ENCODE measurements at regions not wholly inside any gene's neighbourhood (a gene's known extent, or its start where the extent isn't known, plus 50 kb on each side); places are given as distances from the start of the nearest gene placed in this dataset.
"Not testable (repeated sequence)": the region's sequence is repeated elsewhere in the genome, so short reads cannot be mapped to it uniquely, and the experiment has no call there.

DNA sequence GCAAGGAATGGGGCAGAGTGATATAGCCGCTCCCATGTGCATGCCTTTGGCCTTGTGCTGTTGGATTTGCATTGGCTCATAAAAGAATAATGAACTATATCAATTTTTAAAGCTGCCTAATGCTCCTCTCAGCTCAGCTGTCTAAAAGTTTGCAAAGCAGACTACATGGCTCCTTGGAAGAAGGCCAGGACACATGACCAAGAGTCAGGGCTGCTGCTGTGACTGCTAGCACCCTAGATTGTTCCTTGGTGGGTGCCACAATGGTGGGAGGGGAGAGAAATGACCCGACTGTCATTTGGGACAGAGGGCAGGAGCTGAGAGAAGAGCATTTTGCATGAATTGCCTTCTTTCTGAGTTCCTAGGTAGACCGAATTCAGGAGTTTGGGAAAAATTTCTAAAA lies 307.9 kb downstream of the PDCD6IP start:
- Histone ChIP-seq H3K9ac (ENCODE audit: low read depth in 1 of 2, low read length in 2 of 2) (no peak overlapping the region), H3K4me1 (ENCODE audit: control insufficient read depth in 1 of 2, insufficient read depth in 2 of 2, low read length in 2 of 2) (no peaks in the 10 kb centered on the region), H3K27me3 (ENCODE audit: control insufficient read depth in 1 of 2, insufficient read depth in 2 of 2, low read length in 2 of 2) (no peaks in the 10 kb centered on the region), H3K36me3 (ENCODE audit: control insufficient read depth in 1 of 2, insufficient read depth in 2 of 2, low read length in 2 of 2) (no peaks in the 10 kb centered on the region), H3K4me3 (ENCODE audit: low read depth in 1 of 2, low read length in 2 of 2) (no peak overlapping the region), H3K9me3 (ENCODE audit: control insufficient read depth in 1 of 2, low read length in 2 of 2) (no peaks in the 10 kb centered on the region), H3K27ac (ENCODE audit: low read depth, low read length) (no peak overlapping the region)

DNA sequence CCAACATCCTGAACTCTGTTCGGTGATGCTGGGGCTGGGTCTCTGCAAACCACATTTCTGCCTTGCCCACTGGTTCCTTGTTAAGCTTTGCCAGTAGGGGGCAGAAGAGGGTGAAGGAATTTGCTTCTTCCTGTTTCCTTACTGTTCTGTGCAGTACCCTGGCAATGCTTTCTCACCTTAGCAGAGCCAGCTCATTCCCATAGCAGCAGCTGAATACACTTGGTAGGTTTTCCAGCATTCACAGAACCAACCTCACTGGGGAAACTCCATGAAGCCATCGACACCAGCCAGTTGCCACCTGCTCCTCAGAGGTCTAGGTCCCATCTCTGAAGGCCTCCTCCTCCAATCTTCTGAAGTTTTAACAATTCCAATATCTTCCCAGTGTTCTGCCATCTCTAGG lies 308.4 kb downstream of the PDCD6IP start:
- Histone ChIP-seq H3K4me1 (ENCODE audit: control insufficient read depth in 1 of 2, insufficient read depth in 2 of 2, low read length in 2 of 2) (no peaks in the 10 kb centered on the region), H3K9me3 (ENCODE audit: control insufficient read depth in 1 of 2, low read length in 2 of 2) (no peaks in the 10 kb centered on the region), H3K27me3 (ENCODE audit: control insufficient read depth in 1 of 2, insufficient read depth in 2 of 2, low read length in 2 of 2) (no peaks in the 10 kb centered on the region), H3K4me3 (ENCODE audit: low read depth in 1 of 2, low read length in 2 of 2) (no peak overlapping the region), H3K36me3 (ENCODE audit: control insufficient read depth in 1 of 2, insufficient read depth in 2 of 2, low read length in 2 of 2) (no peaks in the 10 kb centered on the region), H3K27ac (ENCODE audit: low read depth, low read length) (no peak overlapping the region), H3K9ac (ENCODE audit: low read depth in 1 of 2, low read length in 2 of 2) (no peak overlapping the region)

GRCh38 chr3:34107669-34108068 lies 309.2 kb downstream of the PDCD6IP start:
- H3K36me3 ChIP-seq (ENCODE audit: control insufficient read depth in 1 of 2, insufficient read depth in 2 of 2, low read length in 2 of 2): no peaks in the 10 kb centered on the region
- H3K4me1 ChIP-seq (ENCODE audit: control insufficient read depth in 1 of 2, insufficient read depth in 2 of 2, low read length in 2 of 2): no peaks in the 10 kb centered on the region
- H3K9me3 ChIP-seq (ENCODE audit: control insufficient read depth in 1 of 2, low read length in 2 of 2): no peaks in the 10 kb centered on the region
- no peak overlapping the region for H3K9ac ChIP-seq (ENCODE audit: low read depth in 1 of 2, low read length in 2 of 2)
- no peaks in the 10 kb centered on the region for H3K27me3 ChIP-seq (ENCODE audit: control insufficient read depth in 1 of 2, insufficient read depth in 2 of 2, low read length in 2 of 2)
- H3K4me3 ChIP-seq (ENCODE audit: low read depth in 1 of 2, low read length in 2 of 2): no peak overlapping the region
- H3K27ac ChIP-seq (ENCODE audit: low read depth, low read length): no peak overlapping the region

GRCh38 chr3:34109021-34109420 lies 310.6 kb downstream of the PDCD6IP start:
- Histone ChIP-seq H3K4me3 (ENCODE audit: low read depth in 1 of 2, low read length in 2 of 2) (no peak overlapping the region), H3K9me3 (ENCODE audit: control insufficient read depth in 1 of 2, low read length in 2 of 2) (no peaks in the 10 kb centered on the region), H3K4me1 (ENCODE audit: control insufficient read depth in 1 of 2, insufficient read depth in 2 of 2, low read length in 2 of 2) (no peaks in the 10 kb centered on the region), H3K27me3 (ENCODE audit: control insufficient read depth in 1 of 2, insufficient read depth in 2 of 2, low read length in 2 of 2) (no peaks in the 10 kb centered on the region), H3K36me3 (ENCODE audit: control insufficient read depth in 1 of 2, insufficient read depth in 2 of 2, low read length in 2 of 2) (no peaks in the 10 kb centered on the region), H3K27ac (ENCODE audit: low read depth, low read length) (no peak overlapping the region), H3K9ac (ENCODE audit: low read depth in 1 of 2, low read length in 2 of 2) (no peak overlapping the region)

GRCh38 chr3:34109846-34110245 lies 311.4 kb downstream of the PDCD6IP start:
- no peak overlapping the region for H3K9ac ChIP-seq (ENCODE audit: low read depth in 1 of 2, low read length in 2 of 2)

DNA sequence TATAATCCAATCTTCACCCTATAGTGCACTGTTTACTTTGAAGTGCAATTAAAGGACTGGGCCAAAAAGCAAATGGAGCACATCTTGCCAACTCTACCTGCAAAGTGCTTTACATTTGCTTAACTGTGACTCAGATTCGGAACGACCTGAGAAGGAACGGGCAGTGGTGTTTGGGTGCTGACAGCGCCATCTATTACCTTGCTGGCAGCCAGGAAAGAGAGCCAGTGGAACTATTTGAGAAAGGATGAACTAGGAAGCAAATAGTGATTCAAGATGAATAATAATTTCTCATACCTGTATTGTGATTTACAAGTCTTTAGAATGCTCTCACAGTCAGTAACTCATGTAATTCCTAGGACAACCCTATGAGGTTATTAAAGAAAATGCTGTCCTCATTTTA lies 312.9 kb downstream of the PDCD6IP start:
- Histone ChIP-seq H3K4me1 (ENCODE audit: control insufficient read depth in 1 of 2, insufficient read depth in 2 of 2, low read length in 2 of 2) (no peaks in the 10 kb centered on the region), H3K4me3 (ENCODE audit: low read depth in 1 of 2, low read length in 2 of 2) (no peak overlapping the region), H3K27me3 (ENCODE audit: control insufficient read depth in 1 of 2, insufficient read depth in 2 of 2, low read length in 2 of 2) (no peaks in the 10 kb centered on the region), H3K36me3 (ENCODE audit: control insufficient read depth in 1 of 2, insufficient read depth in 2 of 2, low read length in 2 of 2) (no peaks in the 10 kb centered on the region), H3K27ac (ENCODE audit: low read depth, low read length) (no peak overlapping the region), H3K9me3 (ENCODE audit: control insufficient read depth in 1 of 2, low read length in 2 of 2) (no peaks in the 10 kb centered on the region), H3K9ac (ENCODE audit: low read depth in 1 of 2, low read length in 2 of 2) (no peak overlapping the region)

More at GRCh38 chr3:34109846-34110245, 311.4 kb downstream of the PDCD6IP start:
- no peaks in the 10 kb centered on the region for H3K27me3 ChIP-seq (ENCODE audit: control insufficient read depth in 1 of 2, insufficient read depth in 2 of 2, low read length in 2 of 2)
- no peaks in the 10 kb centered on the region for H3K9me3 ChIP-seq (ENCODE audit: control insufficient read depth in 1 of 2, low read length in 2 of 2)
- no peak overlapping the region for H3K27ac ChIP-seq (ENCODE audit: low read depth, low read length)
- H3K4me3 ChIP-seq (ENCODE audit: low read depth in 1 of 2, low read length in 2 of 2): no peak overlapping the region
- no peaks in the 10 kb centered on the region for H3K36me3 ChIP-seq (ENCODE audit: control insufficient read depth in 1 of 2, insufficient read depth in 2 of 2, low read length in 2 of 2)
- H3K4me1 ChIP-seq (ENCODE audit: control insufficient read depth in 1 of 2, insufficient read depth in 2 of 2, low read length in 2 of 2): no peaks in the 10 kb centered on the region

- H3K9me3 ChIP-seq (ENCODE audit: control insufficient read depth in 1 of 2, low read length in 2 of 2); H3K4me1 ChIP-seq (ENCODE audit: control insufficient read depth in 1 of 2, insufficient read depth in 2 of 2, low read length in 2 of 2); H3K27ac ChIP-seq (ENCODE audit: low read depth, low read length); H3K36me3 ChIP-seq (ENCODE audit: control insufficient read depth in 1 of 2, insufficient read depth in 2 of 2, low read length in 2 of 2); H3K4me3 ChIP-seq (ENCODE audit: low read depth in 1 of 2, low read length in 2 of 2); H3K9ac ChIP-seq (ENCODE audit: low read depth in 1 of 2, low read length in 2 of 2); H3K27me3 ChIP-seq (ENCODE audit: control insufficient read depth in 1 of 2, insufficient read depth in 2 of 2, low read length in 2 of 2): not testable (repeated sequence)
Observed at GRCh38 chr3:34112261-34112660, 313.8 kb downstream of the PDCD6IP start.

- no peaks in the 10 kb centered on the region for H3K4me1 ChIP-seq (ENCODE audit: control insufficient read depth in 1 of 2, insufficient read depth in 2 of 2, low read length in 2 of 2)
- H3K4me3 ChIP-seq (ENCODE audit: low read depth in 1 of 2, low read length in 2 of 2): no peak overlapping the region
- H3K27me3 ChIP-seq (ENCODE audit: control insufficient read depth in 1 of 2, insufficient read depth in 2 of 2, low read length in 2 of 2): no peaks in the 10 kb centered on the region
Observed at GRCh38 chr3:34131091-34131490, 332.7 kb downstream of the PDCD6IP start.

GRCh38 chr3:34132069-34132692 lies 333.8 kb downstream of the PDCD6IP start:
- H3K27ac ChIP-seq (ENCODE audit: low read depth, low read length): no peak overlapping the region
- no peak overlapping the region for H3K9ac ChIP-seq (ENCODE audit: low read depth in 1 of 2, low read length in 2 of 2)
- no peaks in the 10 kb centered on the region for H3K4me1 ChIP-seq (ENCODE audit: control insufficient read depth in 1 of 2, insufficient read depth in 2 of 2, low read length in 2 of 2)
- peaks cover 5 to 6% of the 10 kb centered on the region in 2 donors for H3K9me3 ChIP-seq (ENCODE audit: control insufficient read depth in 1 of 2, low read length in 2 of 2)
- no peak overlapping the region for H3K4me3 ChIP-seq (ENCODE audit: low read depth in 1 of 2, low read length in 2 of 2)
- no peaks in the 10 kb centered on the region for H3K27me3 ChIP-seq (ENCODE audit: control insufficient read depth in 1 of 2, insufficient read depth in 2 of 2, low read length in 2 of 2)
- H3K36me3 ChIP-seq (ENCODE audit: control insufficient read depth in 1 of 2, insufficient read depth in 2 of 2, low read length in 2 of 2): no peaks in the 10 kb centered on the region

More at GRCh38 chr3:34131091-34131490, 332.7 kb downstream of the PDCD6IP start:
- Histone ChIP-seq H3K9me3 (ENCODE audit: control insufficient read depth in 1 of 2, low read length in 2 of 2) (peaks cover 5 to 6% of the 10 kb centered on the region in 2 donors), H3K36me3 (ENCODE audit: control insufficient read depth in 1 of 2, insufficient read depth in 2 of 2, low read length in 2 of 2) (no peaks in the 10 kb centered on the region), H3K9ac (ENCODE audit: low read depth in 1 of 2, low read length in 2 of 2) (no peak overlapping the region), H3K27ac (ENCODE audit: low read depth, low read length) (no peak overlapping the region)

- no peaks in the 10 kb centered on the region for H3K36me3 ChIP-seq (ENCODE audit: control insufficient read depth in 1 of 2, insufficient read depth in 2 of 2, low read length in 2 of 2)
- H3K4me1 ChIP-seq (ENCODE audit: control insufficient read depth in 1 of 2, insufficient read depth in 2 of 2, low read length in 2 of 2): no peaks in the 10 kb centered on the region
- H3K27me3 ChIP-seq (ENCODE audit: control insufficient read depth in 1 of 2, insufficient read depth in 2 of 2, low read length in 2 of 2): no peaks in the 10 kb centered on the region
- H3K9me3 ChIP-seq (ENCODE audit: control insufficient read depth in 1 of 2, low read length in 2 of 2): peaks cover 3 to 5% of the 10 kb centered on the region in 2 donors
- H3K27ac ChIP-seq (ENCODE audit: low read depth, low read length): no peak overlapping the region
- no peak overlapping the region for H3K4me3 ChIP-seq (ENCODE audit: low read depth in 1 of 2, low read length in 2 of 2)
- H3K9ac ChIP-seq (ENCODE audit: low read depth in 1 of 2, low read length in 2 of 2): no peak overlapping the region
Observed at GRCh38 chr3:34139566-34139965, 341.1 kb downstream of the PDCD6IP start.

DNA sequence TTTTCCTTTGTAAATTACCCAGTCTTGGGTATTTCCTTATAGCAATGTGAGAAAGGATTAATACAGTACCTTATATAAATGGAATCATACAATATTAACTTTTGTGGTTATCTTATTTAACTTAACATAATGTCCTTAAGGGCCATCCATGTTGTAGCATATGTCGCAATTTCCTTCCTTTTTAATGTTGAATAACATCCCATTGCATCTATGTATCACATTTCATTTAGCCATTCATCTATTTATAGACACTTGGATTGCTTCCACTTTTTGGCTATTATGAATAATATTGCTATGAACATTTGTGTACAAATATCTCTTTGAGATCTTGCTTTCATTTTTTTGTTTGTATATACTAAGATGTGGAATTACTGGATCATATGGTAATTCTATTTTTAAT lies 342.2 kb downstream of the PDCD6IP start:
- Histone ChIP-seq H3K4me1 (ENCODE audit: control insufficient read depth in 1 of 2, insufficient read depth in 2 of 2, low read length in 2 of 2) (no peaks in the 10 kb centered on the region), H3K4me3 (ENCODE audit: low read depth in 1 of 2, low read length in 2 of 2) (no peak overlapping the region), H3K27me3 (ENCODE audit: control insufficient read depth in 1 of 2, insufficient read depth in 2 of 2, low read length in 2 of 2) (no peaks in the 10 kb centered on the region), H3K27ac (ENCODE audit: low read depth, low read length) (no peak overlapping the region), H3K36me3 (ENCODE audit: control insufficient read depth in 1 of 2, insufficient read depth in 2 of 2, low read length in 2 of 2) (no peaks in the 10 kb centered on the region), H3K9me3 (ENCODE audit: control insufficient read depth in 1 of 2, low read length in 2 of 2) (no peaks in the 10 kb centered on the region), H3K9ac (ENCODE audit: low read depth in 1 of 2, low read length in 2 of 2) (no peak overlapping the region)
